Skeletal muscle satellite cell (primary cell): ENCODE measurements at regions not wholly inside any gene's neighbourhood (a gene's known extent, or its start where the extent isn't known, plus 50 kb on each side); places are given as distances from the start of the nearest gene placed in this dataset.

Experiments used
- H3K27me3 ChIP-seq: 2 replicates; pipeline ENCODE4 v1.7.0; 2013; ENCODE audit warnings: low read length; ENCODE audit not compliant: control insufficient read depth, insufficient read depth
- H3K36me3 ChIP-seq: 2 replicates; pipeline ENCODE4 v1.7.0; 2013; ENCODE audit warnings: mild to moderate bottlenecking, control low read depth, low read length; ENCODE audit not compliant: insufficient read depth
- H3K4me1 ChIP-seq: 2 replicates; pipeline ENCODE4 v1.7.0; 2013; ENCODE audit warnings: low read length; ENCODE audit not compliant: control insufficient read depth, insufficient read depth
- H3K4me2 ChIP-seq: 2 replicates; pipeline ENCODE4 v1.7.0; 2013; ENCODE audit warnings: mild to moderate bottlenecking, low read length
- H3K4me3 ChIP-seq: 2 replicates; pipeline ENCODE4 v1.7.0; 2013; ENCODE audit warnings: low read length
- H3K9ac ChIP-seq: 2 replicates; pipeline ENCODE4 v1.7.0; 2013; ENCODE audit warnings: mild to moderate bottlenecking, low read depth, low read length, moderate library complexity
- H3K9me3 ChIP-seq: replicated peaks from 2 replicates; pipeline ENCODE4 v1.7.0; 2013; ENCODE audit warnings: mild to moderate bottlenecking, control low read depth, low read length

GRCh38 chr2:105649534-105649933 lies 95.2 kb upstream of the NCK2 start:
- no peaks in the 10 kb centered on the region for H3K36me3 ChIP-seq

GRCh38 chr2:105647731-105648130 lies 97.0 kb upstream of the NCK2 start:
- Histone ChIP-seq H3K4me3 (no peak overlapping the region), H3K9me3 (no peaks in the 10 kb centered on the region), H3K9ac (no peak overlapping the region), H3K36me3 (no peaks in the 10 kb centered on the region), H3K4me2 (no peak overlapping the region), H3K27me3 (peaks cover 30% of the 10 kb centered on the region), H3K4me1 (peaks cover 12% of the 10 kb centered on the region)

More at GRCh38 chr2:105649534-105649933, 95.2 kb upstream of the NCK2 start:
- no peak overlapping the region for H3K4me2 ChIP-seq
- peaks cover 19% of the 10 kb centered on the region for H3K27me3 ChIP-seq
- H3K9me3 ChIP-seq, result no peaks in the 10 kb centered on the region
- H3K4me3 ChIP-seq, result no peak overlapping the region
- H3K9ac ChIP-seq, result no peak overlapping the region
- H3K4me1 ChIP-seq, result peaks cover under 1% of the 10 kb centered on the region

GRCh38 chr2:105646774-105647076 lies 98.0 kb upstream of the NCK2 start:
- no peaks in the 10 kb centered on the region for H3K36me3 ChIP-seq
- no peaks in the 10 kb centered on the region for H3K9me3 ChIP-seq
- peaks cover 34% of the 10 kb centered on the region for H3K27me3 ChIP-seq
- no peak overlapping the region for H3K4me2 ChIP-seq
- H3K4me1 ChIP-seq, result peaks cover 12% of the 10 kb centered on the region
- H3K9ac ChIP-seq, result no peak overlapping the region
- H3K4me3 ChIP-seq, result no peak overlapping the region

GRCh38 chr2:105645938-105646773 lies 98.6 kb upstream of the NCK2 start:
- peaks cover 40% of the 10 kb centered on the region for H3K27me3 ChIP-seq
- peaks cover 12% of the 10 kb centered on the region for H3K4me1 ChIP-seq
- no peak overlapping the region for H3K9ac ChIP-seq
- no peak overlapping the region for H3K4me3 ChIP-seq
- H3K9me3 ChIP-seq, result no peaks in the 10 kb centered on the region
- no peaks in the 10 kb centered on the region for H3K36me3 ChIP-seq
- H3K4me2 ChIP-seq, result no peak overlapping the region

GRCh38 chr2:105645031-105645937 lies 99.4 kb upstream of the NCK2 start:
- H3K4me3 ChIP-seq, result no peak overlapping the region
- H3K27me3 ChIP-seq, result peaks cover 40% of the 10 kb centered on the region
- no peak overlapping the region for H3K9ac ChIP-seq
- no peaks in the 10 kb centered on the region for H3K9me3 ChIP-seq
- H3K4me2 ChIP-seq, result no peak overlapping the region
- no peaks in the 10 kb centered on the region for H3K36me3 ChIP-seq
- peaks cover 12% of the 10 kb centered on the region for H3K4me1 ChIP-seq

- Histone ChIP-seq H3K27me3 (peaks cover 40% of the 10 kb centered on the region), H3K36me3 (no peaks in the 10 kb centered on the region), H3K9ac (no peak overlapping the region), H3K4me2 (peak overlapping the region; percentile 70), H3K4me1 (peaks cover 12% of the 10 kb centered on the region), H3K9me3 (no peaks in the 10 kb centered on the region), H3K4me3 (peak overlapping the region; percentile 36)
Observed at GRCh38 chr2:105644174-105644980, 100.3 kb upstream of the NCK2 start.

- H3K9ac ChIP-seq, result no peak overlapping the region
- H3K36me3 ChIP-seq, result no peaks in the 10 kb centered on the region
- H3K4me1 ChIP-seq, result peaks cover 12% of the 10 kb centered on the region
- no peaks in the 10 kb centered on the region for H3K9me3 ChIP-seq
- H3K4me2 ChIP-seq, result peak overlapping the region; percentile 70
- no peak overlapping the region for H3K4me3 ChIP-seq
- peaks cover 40% of the 10 kb centered on the region for H3K27me3 ChIP-seq
Observed at GRCh38 chr2:105643405-105644173, 101.1 kb upstream of the NCK2 start.

GRCh38 chr2:105641389-105641811 lies 103.3 kb upstream of the NCK2 start:
- Histone ChIP-seq H3K9ac (no peak overlapping the region), H3K36me3 (no peaks in the 10 kb centered on the region)

GRCh38 chr2:105640246-105640645 lies 104.5 kb upstream of the NCK2 start:
- H3K4me3 ChIP-seq, result no peak overlapping the region
- no peaks in the 10 kb centered on the region for H3K36me3 ChIP-seq
- H3K9me3 ChIP-seq, result no peaks in the 10 kb centered on the region
- H3K27me3 ChIP-seq, result peaks cover 38% of the 10 kb centered on the region
- peaks cover 12% of the 10 kb centered on the region for H3K4me1 ChIP-seq
- H3K9ac ChIP-seq, result no peak overlapping the region
- no peak overlapping the region for H3K4me2 ChIP-seq

More at GRCh38 chr2:105641389-105641811, 103.3 kb upstream of the NCK2 start:
- peaks cover 12% of the 10 kb centered on the region for H3K4me1 ChIP-seq
- peaks cover 38% of the 10 kb centered on the region for H3K27me3 ChIP-seq
- H3K4me2 ChIP-seq, result no peak overlapping the region
- no peaks in the 10 kb centered on the region for H3K9me3 ChIP-seq
- no peak overlapping the region for H3K4me3 ChIP-seq

GRCh38 chr2:105636109-105636740 lies 108.5 kb upstream of the NCK2 start:
- Histone ChIP-seq H3K9me3 (no peaks in the 10 kb centered on the region), H3K36me3 (no peaks in the 10 kb centered on the region), H3K4me2 (no peak overlapping the region), H3K9ac (no peak overlapping the region), H3K4me1 (no peaks in the 10 kb centered on the region), H3K4me3 (no peak overlapping the region), H3K27me3 (peaks cover 45% of the 10 kb centered on the region)
